ENCODE measurements at regions not wholly inside any gene's neighbourhood (a gene's known extent, or its start where the extent isn't known, plus 50 kb on each side); places are given as distances from the start of the nearest gene placed in this dataset.

DNA sequence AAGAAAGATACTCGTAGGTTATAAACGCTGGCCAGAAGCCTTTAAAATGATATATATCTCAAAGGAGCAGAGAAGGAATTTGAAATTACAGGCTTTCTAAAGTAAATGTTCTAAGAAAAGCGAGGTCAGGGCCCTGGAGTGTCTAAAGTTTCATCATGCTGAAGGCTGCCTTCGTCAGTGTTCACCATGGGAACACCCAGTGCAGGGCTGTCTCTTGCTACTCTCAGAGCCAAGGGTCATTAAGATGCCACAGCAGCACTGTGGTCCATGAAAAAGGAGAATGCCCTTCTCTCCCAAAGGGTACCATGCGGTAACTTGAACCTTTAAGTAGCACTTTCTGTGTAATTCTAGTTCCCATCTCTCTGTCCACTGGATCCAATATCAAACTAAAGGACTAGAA, 174.5 kb upstream of the NWD2 start:
- intact Hi-C loops (cut with micrococcal nuclease), result no loop called here

DNA sequence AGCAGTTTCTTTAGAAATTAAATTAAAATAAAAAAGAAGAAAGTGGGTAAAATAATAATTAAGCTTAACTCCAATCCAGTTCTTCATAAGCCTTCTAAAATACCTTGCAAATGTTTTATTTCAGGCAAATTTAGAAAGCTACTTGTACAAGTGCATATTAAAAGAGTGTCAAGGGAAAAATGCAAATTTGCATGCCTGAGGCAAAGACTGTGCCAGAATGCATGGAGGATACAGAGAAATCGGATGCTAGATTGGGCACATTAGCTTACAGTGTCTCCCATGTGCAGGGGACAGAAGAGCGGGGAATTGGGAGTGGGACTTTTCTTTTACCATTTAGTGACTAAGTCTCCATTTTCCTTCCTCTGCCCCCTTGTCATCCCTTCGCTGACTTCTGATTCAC, 173.0 kb upstream of the NWD2 start:
- intact Hi-C loops (cut with micrococcal nuclease), result no loop called here

DNA sequence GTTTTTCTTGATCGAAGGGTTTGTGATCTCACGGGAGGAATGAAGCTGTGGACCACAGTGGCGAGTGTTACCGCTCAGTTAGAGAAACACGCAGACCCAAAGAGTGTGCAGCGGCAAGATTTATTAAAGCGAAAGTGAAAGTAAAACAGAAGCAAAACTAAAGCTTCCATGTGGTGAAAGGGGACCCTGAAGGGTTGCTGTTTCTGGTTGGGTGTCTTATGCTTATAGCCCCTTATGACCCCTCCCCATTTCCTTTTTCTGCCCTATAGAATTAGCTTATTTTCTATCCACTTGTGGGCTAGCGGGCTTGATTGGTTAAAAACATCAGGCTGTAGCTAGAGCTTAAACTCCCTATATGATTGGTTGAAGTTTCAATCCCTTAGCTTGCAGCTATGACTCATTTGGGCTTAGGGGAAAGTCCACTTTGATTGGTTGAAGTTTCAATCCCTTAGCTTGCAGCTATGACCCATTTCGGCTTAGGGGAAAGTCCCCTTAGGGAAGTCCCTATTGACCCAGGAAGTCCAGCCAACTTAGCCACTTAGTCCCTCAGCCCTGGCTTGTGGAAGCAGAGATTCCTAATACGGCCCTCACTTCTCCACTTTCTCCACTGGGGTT, 171.2 kb upstream of the NWD2 start:
- intact Hi-C loops (cut with micrococcal nuclease), result no loop called here

DNA sequence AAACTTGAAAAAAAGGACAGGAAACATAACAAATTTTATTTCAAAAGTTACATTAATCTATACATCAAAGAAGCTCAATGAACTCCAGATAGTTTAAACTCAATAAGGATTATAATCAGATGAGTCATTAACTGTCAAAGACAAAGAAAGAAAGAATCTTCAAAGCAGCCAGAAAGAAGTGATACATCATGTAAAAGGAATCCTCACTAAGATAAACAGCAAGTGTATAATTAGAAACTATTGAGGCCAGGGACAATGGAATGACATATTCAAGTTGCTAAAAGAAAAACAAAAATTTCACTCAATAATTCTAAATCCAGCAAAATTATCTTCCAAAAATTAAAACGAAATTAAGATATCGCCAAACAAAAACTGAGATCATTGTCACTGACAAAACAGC, 161.6 kb upstream of the NWD2 start:
- intact Hi-C loops (cut with micrococcal nuclease), result no loop called here

DNA sequence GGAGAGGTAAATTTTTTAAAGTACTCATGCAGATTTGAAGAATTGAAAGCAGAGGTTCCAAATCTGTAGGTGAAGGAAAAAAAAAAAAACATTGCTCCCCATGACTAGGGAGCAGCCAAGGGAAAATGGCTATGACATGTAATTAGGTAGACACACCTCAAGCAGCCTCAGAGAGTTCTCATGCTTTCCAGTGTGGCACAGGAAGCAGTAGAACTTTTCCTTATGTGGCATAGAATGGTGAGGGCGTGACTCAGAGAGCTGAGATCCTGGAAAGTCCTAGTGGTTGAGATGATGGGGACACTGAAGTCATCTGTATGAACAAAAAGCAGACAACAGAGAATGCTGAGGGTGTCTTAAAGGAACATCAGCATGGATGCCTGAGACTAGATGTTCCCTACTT, 148.6 kb upstream of the NWD2 start:
- intact Hi-C loops (cut with micrococcal nuclease), result no loop called here

DNA sequence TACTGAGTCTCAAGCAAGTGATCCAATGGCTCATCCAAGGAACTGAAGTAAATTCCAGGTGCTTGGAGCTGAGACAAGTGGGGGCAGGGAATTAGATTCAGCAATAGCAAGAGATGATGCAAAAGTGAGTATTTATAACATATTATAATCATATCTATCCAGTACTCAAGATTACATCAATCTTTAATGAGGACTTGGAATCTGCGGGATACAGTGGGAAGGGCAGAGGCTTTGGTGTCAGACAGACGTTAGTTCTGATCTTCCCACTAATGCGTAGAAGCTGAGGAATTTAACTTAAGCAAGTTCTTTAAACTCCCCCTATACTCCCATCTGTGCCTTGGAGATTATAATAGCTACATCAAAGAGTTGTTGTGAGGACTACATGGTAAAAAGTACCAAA, 143.4 kb upstream of the NWD2 start:
- intact Hi-C loops (cut with micrococcal nuclease), result no loop called here

DNA sequence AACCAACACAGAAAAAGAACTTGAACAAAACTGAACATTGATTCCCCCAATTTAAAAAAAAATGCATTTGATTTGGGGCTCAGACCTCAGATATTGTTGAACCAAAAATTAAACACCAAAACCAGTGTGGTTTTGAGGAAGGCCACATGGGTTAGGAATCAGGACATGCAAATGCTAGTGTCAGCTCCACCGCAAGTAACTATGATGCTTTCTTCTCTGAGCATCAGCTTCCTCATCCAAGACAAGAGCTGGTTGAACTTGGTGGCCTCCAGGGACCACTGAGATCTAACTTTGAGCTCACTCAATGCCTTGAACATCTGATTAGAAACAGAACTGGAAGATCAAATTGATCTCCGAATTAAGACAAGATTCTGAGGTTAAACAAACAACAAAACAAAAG, 142.9 kb upstream of the NWD2 start:
- intact Hi-C loops (cut with micrococcal nuclease), result no loop called here

DNA sequence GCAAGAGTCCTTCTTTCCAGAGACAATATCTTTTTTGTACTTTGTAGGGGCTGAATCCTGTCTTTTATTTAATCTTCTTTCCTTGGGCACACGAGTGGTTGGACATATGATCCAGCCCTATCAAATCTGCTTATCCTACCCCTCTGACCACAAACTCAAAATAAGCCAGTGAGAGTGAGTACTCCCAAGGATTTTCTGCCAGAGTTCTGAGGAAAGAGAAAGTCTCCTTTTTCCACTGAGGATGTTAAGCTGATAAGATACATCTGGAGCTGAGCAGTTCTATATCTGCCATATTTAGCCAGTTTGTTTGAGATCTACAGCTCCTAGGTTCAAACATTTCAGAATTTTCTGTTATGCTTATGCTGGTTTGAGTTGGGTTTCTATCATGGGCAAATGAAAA, 134.8 kb upstream of the NWD2 start:
- intact Hi-C loops (cut with micrococcal nuclease), result no loop called here

DNA sequence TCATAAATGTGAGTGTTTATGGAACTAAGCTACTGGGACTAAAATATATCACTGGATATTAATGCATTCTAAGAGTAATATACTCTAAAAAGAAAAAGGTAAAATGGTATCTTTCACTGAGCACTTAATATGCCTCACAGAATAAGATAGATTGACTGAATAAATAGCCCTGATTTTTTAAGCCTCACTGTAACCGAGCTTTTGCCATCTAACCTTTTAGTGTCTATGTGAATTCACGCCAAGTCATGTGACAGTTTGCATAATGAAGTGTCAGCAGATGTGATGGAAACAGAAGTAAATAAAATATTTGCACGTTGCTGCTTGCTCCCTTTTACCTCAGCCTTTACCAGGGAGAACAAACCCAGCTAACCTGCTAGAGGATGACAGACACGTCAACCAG, 119.7 kb upstream of the NWD2 start:
- intact Hi-C loops (cut with micrococcal nuclease), result no loop called here

DNA sequence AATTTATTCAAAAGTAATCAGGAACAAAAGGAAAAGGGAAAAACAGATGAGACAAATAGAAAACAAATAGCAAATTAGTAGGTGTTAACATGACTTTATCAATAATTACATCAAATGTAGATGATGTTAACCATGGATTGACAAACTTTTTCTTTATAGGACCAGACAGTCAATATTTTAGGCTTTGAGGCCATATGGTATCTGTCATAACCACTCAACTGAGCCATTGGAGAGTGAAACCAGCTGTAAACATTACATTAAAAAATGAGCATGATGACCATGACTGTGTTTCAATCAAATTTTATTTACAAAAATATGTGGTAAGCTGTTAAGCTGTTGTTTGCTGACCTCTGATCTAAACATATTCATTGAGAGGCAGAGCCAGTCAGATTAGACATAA, 118.5 kb upstream of the NWD2 start:
- intact Hi-C loops (cut with micrococcal nuclease), result no loop called here

DNA sequence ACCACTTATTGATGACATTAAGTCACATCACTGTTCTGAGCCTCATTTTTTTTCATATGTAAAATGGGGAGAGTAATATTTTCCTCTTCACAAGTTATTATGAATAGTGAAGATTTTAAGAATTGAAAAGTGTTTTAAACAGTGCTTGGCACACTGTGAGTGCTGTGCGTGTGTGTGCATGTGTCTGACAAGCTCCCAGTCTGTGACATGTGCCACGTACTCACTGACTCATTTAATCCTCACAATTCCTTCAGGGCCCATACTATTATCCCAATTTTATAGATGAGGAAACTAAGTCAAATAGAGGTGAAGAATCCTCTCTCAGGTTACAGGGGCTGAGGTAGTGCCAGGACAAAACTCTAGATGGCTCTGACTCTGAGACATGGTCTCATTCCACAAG, 114.1 kb upstream of the NWD2 start:
- intact Hi-C loops (cut with micrococcal nuclease), result no loop called here

DNA sequence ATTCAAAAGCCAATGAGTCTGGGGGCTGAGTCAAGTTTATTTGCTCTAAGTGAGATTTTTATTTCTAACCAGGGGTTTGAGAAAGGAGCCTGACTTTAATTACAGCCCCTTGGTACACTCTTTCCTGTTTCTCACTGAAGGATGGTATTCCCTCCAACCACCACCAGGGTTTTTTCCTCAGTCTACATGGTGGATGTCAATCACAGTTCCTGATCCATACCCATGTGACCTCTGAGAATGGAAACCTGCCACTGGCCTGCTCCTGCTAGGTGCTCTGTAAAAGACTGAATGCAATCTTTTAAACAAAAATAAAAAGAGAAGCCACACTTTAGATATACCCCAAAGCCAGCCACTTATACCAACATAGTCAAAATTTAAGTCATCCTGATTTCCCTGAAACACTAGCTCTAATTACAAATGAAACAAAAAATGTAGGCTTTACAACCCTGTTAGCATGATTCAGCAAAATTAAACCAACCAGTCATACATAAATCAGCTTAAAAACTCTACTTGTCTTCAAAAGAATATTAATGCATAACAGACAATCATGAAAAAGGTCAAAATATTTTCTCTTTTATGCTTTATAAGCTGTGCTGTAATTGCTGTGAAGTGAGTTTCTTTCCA, 112.1 kb upstream of the NWD2 start:
- intact Hi-C loops (cut with micrococcal nuclease), result no loop called here

DNA sequence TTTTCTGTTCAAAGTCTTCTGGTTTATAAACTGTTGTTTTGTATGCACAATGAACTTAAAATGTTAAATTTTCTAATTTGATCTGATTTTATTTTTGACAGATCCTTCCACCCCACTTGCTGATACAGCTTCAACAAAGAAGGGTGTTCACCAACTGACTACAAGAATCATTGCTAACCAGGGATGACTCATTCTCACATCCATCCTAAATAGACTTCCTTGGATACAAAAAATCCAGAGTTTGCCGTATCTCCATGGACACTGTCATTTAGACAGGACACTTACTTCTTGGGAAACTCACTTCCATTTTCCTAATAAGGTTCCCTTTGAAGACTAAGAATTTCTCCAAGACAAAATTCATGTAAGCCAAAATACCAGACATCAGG, 111.6 kb upstream of the NWD2 start:
- intact Hi-C loops (cut with micrococcal nuclease), result no loop called here

DNA sequence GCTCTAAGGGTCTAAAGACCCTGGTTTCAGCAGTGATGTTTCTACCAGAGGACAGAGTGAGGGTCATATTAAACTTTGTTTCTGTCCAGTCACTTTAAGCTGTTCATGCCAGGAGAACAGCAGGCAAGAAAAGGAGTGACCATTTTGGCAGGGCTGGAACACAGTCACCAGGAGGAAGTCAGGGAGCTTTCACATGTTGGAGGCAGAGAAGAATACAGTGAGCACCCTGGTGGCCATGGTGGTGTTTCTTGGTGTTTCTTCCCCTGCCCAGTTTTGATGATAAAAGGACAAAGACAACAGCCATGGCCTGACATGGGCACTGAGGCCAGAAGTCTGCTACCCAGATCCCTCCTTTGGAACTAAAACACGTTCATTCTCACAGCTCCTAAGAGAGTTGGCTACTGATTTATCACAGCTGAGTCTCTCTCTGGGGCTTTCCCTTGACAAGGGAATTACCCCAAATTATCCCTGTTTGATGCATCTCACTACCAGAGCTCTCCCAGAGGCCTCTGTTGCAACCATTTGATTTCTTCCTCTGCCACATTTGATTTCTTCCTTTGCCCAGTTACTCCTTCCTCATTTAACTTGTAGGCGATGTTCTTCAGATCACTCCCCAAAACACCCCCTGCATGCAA, 106.4 kb upstream of the NWD2 start:
- intact Hi-C loops (cut with micrococcal nuclease), result no loop called here

DNA sequence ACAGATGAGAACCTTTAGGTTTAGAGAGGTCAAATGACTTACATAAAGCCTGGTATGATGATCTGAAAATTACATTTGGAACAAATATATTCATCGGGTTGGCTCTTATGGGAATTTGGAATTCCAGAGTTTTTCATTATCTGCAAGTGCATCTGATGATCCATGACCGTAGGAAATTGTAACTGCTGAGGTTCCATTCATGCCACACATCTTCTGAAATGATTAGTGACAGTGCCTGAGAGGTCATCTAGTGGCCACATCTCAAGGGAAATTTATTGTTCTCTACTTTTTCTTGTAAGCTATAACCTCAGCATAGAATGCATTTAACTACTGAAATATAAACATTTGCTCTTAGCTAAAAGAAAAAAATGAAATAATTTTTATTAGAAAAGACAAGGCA, 105.8 kb upstream of the NWD2 start:
- intact Hi-C loops (cut with micrococcal nuclease), result no loop called here

DNA sequence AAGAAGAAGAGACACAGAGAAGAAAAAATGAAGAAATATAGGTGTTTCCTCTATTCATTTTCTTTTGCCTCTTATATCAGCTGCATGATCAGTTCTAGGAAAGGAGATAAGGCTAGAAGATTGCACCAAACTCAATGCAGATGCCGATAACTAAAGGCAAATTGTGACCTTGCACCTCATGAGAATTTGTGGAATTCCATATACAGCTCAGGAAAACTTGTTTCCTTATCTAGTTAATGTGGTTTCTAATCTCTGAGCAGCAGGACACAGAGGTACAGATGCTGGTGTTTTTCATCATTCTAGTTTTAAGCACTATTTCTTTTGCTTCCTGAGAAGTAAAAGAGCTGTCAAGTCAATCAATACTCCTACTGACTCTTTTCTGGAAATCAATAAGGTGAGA, 104.6 kb upstream of the NWD2 start:
- intact Hi-C loops (cut with micrococcal nuclease), result no loop called here

DNA sequence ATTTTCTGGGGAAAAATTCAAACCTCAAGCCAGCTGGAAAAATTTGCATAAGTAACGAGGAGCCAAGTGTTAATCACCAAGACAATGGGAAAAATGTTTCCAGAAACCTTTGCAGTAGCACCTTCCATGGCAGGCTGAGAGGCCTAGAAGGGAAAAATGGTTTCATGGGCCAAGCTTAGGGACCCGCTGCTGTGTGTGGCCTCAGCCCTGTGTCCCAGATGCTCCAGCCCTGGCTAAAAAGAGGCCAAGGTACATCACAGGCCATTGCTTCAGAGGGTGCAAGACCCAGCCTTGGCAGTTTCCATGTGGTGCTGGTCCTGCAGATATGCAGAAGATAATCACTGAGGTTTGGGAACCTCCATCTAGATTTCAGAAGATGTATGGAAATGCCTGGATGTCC, 98.3 kb upstream of the NWD2 start:
- intact Hi-C loops (cut with micrococcal nuclease), result no loop called here

DNA sequence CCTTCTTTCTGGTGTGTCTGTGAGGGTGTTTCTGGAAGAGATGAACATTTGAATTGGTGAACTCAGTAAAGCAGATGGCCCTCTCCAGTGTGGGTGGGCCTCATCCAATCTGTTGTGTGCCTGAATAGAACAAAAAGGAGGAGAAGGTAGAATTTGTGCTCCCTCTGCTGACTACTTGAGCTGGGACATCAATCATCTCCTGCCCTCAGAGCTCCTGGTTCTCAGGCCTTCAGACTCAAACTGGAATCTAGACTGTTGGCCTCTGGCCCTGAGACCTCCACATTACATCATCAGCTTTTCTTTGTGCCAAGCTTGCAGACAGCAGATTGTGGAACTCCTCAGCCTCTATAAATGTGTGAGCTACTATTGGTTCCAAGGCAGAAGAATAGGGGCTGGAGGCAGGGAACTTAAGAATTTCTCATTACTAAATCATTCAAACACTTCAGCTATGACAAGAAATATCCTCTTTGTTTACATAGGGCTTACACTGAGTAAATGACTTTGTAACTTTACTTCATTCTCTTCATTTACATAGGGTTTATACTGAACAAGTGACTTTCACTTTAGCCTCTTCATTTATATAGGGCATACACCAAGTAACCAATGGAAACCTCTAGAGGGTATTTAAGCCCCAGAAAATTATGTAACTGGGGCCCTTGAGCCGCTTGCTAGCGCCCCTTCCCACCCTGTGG, 86.9 kb upstream of the NWD2 start:
- intact Hi-C loops (cut with micrococcal nuclease), result no loop called here

DNA sequence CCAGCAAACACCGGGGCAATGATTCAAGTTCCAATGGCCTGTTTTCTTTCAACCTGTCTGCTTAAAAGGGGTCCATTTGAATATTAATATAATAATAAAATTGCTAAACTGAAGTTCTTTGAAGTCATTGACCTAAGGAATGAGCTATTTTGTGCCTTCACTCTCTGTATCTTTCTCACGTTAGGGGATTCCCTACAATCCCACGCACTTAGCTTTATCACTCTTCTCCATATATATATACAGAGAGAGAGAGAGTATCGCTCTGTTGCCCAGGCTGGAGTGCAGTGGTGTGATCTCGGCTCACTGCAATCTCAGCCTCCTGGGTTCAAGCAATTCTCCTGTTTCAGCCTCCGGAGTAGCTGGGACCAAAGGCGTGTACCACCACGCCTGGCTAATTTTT, 83.9 kb upstream of the NWD2 start:
- intact Hi-C loops (cut with micrococcal nuclease), result no loop called here

DNA sequence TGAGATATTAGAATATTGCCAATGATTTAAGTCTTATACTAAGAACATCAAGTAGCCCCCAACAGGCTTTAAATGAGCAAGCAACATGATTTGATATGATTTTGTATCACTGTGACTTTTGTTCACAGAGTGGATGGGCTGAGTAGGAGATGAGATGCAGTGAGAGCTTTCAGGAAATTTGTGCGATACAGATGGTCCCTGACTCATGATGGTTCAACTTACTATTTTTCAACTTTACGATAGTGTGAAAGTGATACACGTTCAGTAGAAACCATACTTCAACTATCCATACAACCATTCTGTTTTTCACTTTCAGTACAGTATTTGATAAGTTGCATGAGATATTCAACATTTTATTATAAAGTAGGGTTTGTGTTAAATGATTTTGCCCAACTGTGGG, 78.7 kb upstream of the NWD2 start:
- intact Hi-C loops (cut with micrococcal nuclease), result no loop called here

DNA sequence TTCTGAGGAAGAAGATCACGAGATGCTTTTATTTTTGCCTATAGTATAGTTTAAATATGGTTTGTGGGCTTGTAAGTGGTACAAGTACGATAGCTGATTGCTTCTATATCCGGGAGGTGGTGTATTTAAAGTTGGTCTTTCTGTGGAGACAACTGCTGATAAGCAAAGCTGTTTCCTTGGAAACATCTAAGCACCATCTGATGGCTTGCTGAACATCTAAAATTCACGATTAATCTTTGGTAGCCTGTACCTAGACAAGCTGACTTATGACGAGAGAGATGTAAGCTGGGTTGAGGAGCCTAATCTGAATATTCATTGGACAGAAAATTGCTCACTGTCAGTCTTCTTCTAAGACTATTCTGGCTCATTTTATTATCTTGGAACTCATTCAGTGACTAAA, 74.6 kb upstream of the NWD2 start:
- intact Hi-C loops (cut with micrococcal nuclease), result no loop called here

DNA sequence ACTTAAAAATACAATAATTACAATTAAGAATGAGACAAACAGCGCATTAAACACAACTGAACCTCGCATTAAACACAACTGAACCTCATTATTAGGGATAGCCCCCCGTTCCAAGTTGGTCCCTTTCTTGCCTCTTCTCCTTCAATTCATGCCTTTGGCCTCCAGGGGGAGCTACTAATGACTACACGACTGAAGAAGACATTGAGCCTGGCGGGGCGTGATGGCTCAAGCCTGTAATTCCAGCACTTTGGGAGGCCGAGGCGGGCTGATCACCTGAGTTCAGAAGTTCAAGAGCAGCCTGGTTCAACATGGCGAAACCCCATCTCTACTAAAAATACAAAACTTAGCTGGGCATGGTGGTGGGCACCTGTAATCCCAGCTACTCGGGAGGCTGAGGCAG, 56.4 kb upstream of the NWD2 start:
- intact Hi-C loops (cut with micrococcal nuclease), result no loop called here
